ENCODE measurements at regions not wholly inside any gene's neighbourhood (a gene's known extent, or its start where the extent isn't known, plus 50 kb on each side); places are given as distances from the start of the nearest gene placed in this dataset.

DNA sequence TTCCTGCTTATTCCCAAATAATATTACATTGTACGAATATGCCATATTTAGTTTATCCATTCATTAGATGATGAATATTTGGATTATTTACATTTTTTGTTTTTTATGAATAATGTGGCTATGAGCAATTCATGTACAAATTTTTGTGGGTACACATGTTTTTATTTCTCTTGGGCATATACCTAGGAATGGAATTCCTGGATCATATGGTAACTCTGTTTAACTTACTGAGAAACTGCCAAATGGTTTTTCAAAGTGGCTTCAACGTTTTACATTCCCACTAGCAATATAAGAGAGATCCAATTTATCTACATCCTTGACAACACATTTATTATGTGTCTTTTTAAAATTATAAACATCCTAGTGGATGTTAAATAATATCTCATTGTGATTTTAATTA is 362.0 kb upstream of the TMCO5A start:
- TF ChIP-seq YY1 (IDR thresholded peaks at IDR 0.05): no peak
- no peak for TF ChIP-seq RXRA (IDR thresholded peaks at IDR 0.05)
- TF ChIP-seq TAF1 (conservative IDR thresholded peaks at IDR 0.05): no peak
- no peak for TF ChIP-seq RAD21 (IDR thresholded peaks at IDR 0.05)
- TF ChIP-seq, protein P1, sequence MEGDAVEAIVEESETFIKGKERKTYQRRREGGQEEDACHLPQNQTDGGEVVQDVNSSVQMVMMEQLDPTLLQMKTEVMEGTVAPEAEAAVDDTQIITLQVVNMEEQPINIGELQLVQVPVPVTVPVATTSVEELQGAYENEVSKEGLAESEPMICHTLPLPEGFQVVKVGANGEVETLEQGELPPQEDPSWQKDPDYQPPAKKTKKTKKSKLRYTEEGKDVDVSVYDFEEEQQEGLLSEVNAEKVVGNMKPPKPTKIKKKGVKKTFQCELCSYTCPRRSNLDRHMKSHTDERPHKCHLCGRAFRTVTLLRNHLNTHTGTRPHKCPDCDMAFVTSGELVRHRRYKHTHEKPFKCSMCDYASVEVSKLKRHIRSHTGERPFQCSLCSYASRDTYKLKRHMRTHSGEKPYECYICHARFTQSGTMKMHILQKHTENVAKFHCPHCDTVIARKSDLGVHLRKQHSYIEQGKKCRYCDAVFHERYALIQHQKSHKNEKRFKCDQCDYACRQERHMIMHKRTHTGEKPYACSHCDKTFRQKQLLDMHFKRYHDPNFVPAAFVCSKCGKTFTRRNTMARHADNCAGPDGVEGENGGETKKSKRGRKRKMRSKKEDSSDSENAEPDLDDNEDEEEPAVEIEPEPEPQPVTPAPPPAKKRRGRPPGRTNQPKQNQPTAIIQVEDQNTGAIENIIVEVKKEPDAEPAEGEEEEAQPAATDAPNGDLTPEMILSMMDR (IDR thresholded peaks at IDR 0.05; ENCODE audit: low read depth, low read length, missing input control): no peak

All from liver (tissue), 3 donors.